ENCODE measurements at regions not wholly inside any gene's neighbourhood (a gene's known extent, or its start where the extent isn't known, plus 50 kb on each side); places are given as distances from the start of the nearest gene placed in this dataset.

DNA sequence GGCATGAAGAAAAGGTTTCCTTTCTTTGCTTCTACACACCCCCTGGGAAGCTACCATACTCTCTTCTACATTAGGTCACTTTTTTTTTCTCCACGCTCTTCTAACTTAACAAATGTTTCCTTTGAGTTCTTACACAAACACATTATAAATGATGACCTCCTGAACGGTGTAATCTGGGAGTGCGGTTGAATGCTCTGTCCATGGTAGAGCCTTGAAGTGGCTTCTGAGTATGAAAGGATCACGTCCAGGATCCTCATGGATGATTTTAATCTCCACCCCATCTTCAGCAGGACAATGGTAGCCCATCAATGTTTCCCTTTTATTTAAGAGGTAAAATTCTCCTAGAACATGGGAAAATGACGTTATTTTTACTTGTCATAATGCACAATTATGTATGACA is 587.3 kb downstream of the SEMA5A start:
- DNase-seq (no peak), ATAC-seq (no peak)
- TF ChIP-seq CTCF (IDR thresholded peaks at IDR 0.05): no peak

DNA sequence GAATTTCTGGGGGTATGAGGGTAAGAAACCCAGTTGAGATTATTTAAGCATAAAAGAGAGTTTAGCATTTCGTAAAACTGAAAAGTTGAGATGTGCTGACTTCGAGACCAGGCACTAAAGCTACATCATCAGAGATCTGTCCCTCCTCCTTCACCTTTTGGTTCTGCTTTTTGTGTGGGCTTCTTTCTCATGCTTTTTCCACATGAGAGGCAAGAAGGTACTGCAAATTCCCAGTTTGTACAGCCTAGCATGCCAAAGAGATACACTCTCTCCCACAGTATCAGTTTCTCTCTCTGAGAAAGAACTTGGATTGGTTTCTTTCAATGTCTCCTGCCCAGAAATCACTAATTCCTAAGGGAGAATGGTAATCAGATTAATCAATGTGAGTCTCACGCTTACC is 584.7 kb downstream of the SEMA5A start:
- H3K27me3 ChIP-seq: no peaks in the 10 kb centered on the region
- TF ChIP-seq CTCF (IDR thresholded peaks at IDR 0.05): no peak
- no peaks in the 10 kb centered on the region for H3K4me1 ChIP-seq
- no peaks in the 10 kb centered on the region for H3K9me3 ChIP-seq
- DNase-seq (no peak), ATAC-seq (no peak)
- H3K36me3 ChIP-seq: no peaks in the 10 kb centered on the region
- H3K27ac ChIP-seq: no peak overlapping the region
- no peak overlapping the region for H3K4me3 ChIP-seq
- intact Hi-C loops (cut with DNase I): no loop called here

More for the DNA sequence above, 587.3 kb downstream of the SEMA5A start:
- intact Hi-C loops (cut with DNase I): no loop called here
- no peak overlapping the region for H3K27ac ChIP-seq
- H3K36me3 ChIP-seq: no peaks in the 10 kb centered on the region
- H3K9me3 ChIP-seq: no peaks in the 10 kb centered on the region
- no peaks in the 10 kb centered on the region for H3K4me1 ChIP-seq
- H3K27me3 ChIP-seq: no peaks in the 10 kb centered on the region
- H3K4me3 ChIP-seq: no peak overlapping the region

DNA sequence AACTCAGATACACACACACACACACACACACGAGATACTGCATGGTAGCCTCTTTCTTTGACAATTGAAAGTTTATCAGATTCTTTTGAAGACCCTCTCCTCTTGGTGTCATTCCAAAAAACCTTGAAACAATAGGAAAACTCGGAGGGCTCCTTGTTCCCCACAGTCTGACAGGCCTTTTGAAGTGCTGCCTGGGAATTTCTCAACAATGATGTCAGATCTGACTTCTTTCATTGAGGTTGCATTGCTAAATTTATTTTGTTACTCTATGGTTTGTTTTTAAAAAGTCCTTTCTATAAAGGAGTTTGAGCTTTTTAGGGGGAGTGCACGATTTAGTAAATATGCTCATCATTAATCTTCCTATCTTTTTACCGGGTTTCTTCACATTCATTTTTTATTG is 583.9 kb downstream of the SEMA5A start:
- TF ChIP-seq CTCF (IDR thresholded peaks at IDR 0.05): no peak
- no peak for DNase-seq
- Histone ChIP-seq H3K4me1 (no peaks in the 10 kb centered on the region), H3K27ac (no peak overlapping the region), H3K4me3 (no peak overlapping the region), H3K9me3 (no peaks in the 10 kb centered on the region), H3K36me3 (no peaks in the 10 kb centered on the region), H3K27me3 (no peaks in the 10 kb centered on the region)
- ATAC-seq: no peak
- intact Hi-C loops (cut with DNase I): no loop called here

DNA sequence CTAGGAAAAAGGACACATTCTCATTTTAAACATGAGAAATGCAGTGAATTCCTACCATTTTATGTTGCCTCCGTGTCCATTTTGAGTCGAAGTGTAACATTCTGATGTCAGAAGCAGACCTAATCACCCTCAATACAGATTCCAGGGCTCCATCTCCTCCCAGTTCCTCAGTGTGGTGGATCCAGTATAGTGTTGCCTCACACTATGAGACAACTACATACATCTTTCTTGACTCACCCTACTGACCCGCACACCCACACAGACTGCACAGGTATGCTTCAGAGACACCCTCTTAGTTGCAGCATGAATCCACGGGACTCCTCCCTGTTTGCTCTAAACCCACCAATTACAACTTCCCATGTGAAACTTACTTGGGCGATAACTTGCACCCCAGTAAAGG is 564.9 kb downstream of the SEMA5A start:
- intact Hi-C loops (cut with DNase I): no loop called here
- Histone ChIP-seq H3K4me1 (no peaks in the 10 kb centered on the region), H3K4me3 (no peak overlapping the region), H3K27ac (no peak overlapping the region), H3K9me3 (no peaks in the 10 kb centered on the region), H3K36me3 (no peaks in the 10 kb centered on the region), H3K27me3 (no peaks in the 10 kb centered on the region)
- no peak for TF ChIP-seq CTCF (IDR thresholded peaks at IDR 0.05)
- no peak for ATAC-seq
- DNase-seq: no peak

DNA sequence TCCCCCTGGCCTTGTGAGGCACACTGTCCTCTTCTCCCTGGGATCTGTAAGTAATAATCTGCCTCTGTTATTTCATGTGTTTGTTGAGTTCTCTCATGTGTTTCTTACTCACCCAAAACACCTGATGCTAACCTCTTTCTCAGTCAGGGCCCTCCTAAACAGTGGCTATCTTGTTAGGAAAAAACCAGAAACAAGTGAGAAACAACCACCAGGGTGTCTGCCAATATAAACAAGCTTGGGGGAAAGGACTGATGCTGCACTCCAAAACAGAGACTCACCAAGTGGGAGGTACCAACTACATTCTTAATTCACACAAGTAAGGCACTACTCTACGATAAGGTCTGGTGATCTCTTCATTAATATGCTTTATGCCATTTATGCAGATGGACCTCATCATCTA is 564.4 kb downstream of the SEMA5A start:
- Histone ChIP-seq H3K36me3 (no peaks in the 10 kb centered on the region), H3K4me3 (no peak overlapping the region), H3K4me1 (no peaks in the 10 kb centered on the region), H3K27me3 (no peaks in the 10 kb centered on the region), H3K9me3 (no peaks in the 10 kb centered on the region), H3K27ac (no peak overlapping the region)
- ATAC-seq (no peak), DNase-seq (no peak)
- TF ChIP-seq CTCF (IDR thresholded peaks at IDR 0.05): no peak
- intact Hi-C loops (cut with DNase I): no loop called here

Data from left lung (tissue), 4 donors.